Endodermal cell (in vitro differentiated cells): ENCODE measurements at regions not wholly inside any gene's neighbourhood (a gene's known extent, or its start where the extent isn't known, plus 50 kb on each side); places are given as distances from the start of the nearest gene placed in this dataset.
A peak's percentile ranks its signal among the peaks of the same experiment; 100 is the strongest.
"Not testable (repeated sequence)": the region's sequence is repeated elsewhere in the genome, so short reads cannot be mapped to it uniquely, and the experiment has no call there.

Source experiments
- DNase-seq: peaks from one replicate; pipeline ENCODE4 v3.0.0-alpha.2; 2017
- H3K27ac ChIP-seq: 2 replicates; pipeline ENCODE4 v1.5.1; 2013; ENCODE audit warnings: mild to moderate bottlenecking, low read depth, low read length, moderate library complexity
- H3K27me3 ChIP-seq: 2 replicates; pipeline ENCODE4 v1.6.1; 2013; ENCODE audit warnings: mild to moderate bottlenecking, low read length, moderate library complexity; ENCODE audit not compliant: insufficient read depth, control insufficient read depth, poor library complexity, severe bottlenecking
- H3K36me3 ChIP-seq: 2 replicates; pipeline ENCODE4 v1.7.0; 2013; ENCODE audit warnings: mild to moderate bottlenecking, low read length, moderate library complexity; ENCODE audit not compliant: control insufficient read depth, insufficient read depth
- H3K4me1 ChIP-seq: one replicate; pipeline ENCODE4 v1.7.0; 2013; ENCODE audit warnings: low read length; ENCODE audit not compliant: control insufficient read depth, insufficient read depth
- H3K4me3 ChIP-seq: 2 replicates; pipeline ENCODE4 v1.5.1; 2013; ENCODE audit warnings: mild to moderate bottlenecking, low read length, moderate library complexity
- H3K9ac ChIP-seq: 2 replicates; pipeline ENCODE4 v1.6.1; 2013; ENCODE audit warnings: mild to moderate bottlenecking, low read length, moderate library complexity; ENCODE audit not compliant: poor library complexity, severe bottlenecking; ENCODE audit errors: extremely low read depth
- H3K9me3 ChIP-seq: 2 replicates; pipeline ENCODE4 v1.6.1; 2013; ENCODE audit warnings: mild to moderate bottlenecking, low read length, moderate library complexity; ENCODE audit not compliant: control insufficient read depth
- H3K27ac Mint-ChIP-seq: 2 replicates; pipeline ENCODE4 v1.8.0; 2020; ENCODE audit warnings: mixed read lengths
- H3K27me3 Mint-ChIP-seq: 2 replicates; pipeline ENCODE4 v1.8.0; 2021; ENCODE audit warnings: mild to moderate bottlenecking, mixed read lengths; ENCODE audit not compliant: insufficient read depth
- H3K36me3 Mint-ChIP-seq: 2 replicates; pipeline ENCODE4 v1.8.0; 2020; ENCODE audit warnings: low read depth, mixed read lengths
- H3K4me1 Mint-ChIP-seq: 2 replicates; pipeline ENCODE4 v1.8.0; 2020; ENCODE audit warnings: mixed read lengths
- H3K4me3 Mint-ChIP-seq: 2 replicates; pipeline ENCODE4 v1.8.0; 2020; ENCODE audit warnings: mild to moderate bottlenecking, moderate library complexity, mixed read lengths
- H3K9me3 Mint-ChIP-seq: 2 replicates; pipeline ENCODE4 v1.8.0; 2020; ENCODE audit warnings: mild to moderate bottlenecking, mixed read lengths
- CTCF ChIP-seq: fragments of 200-600 bp; sonication (generic); conservative IDR thresholded peaks from 2 replicates; pipeline ENCODE4 v1.5.0; 2021; ENCODE audit warnings: antibody characterized with exemption, mild to moderate bottlenecking
- WGBS, 2 experiments: methylation state at CpG; one replicate each; pipeline versions ENCODE4 v1.1.5 to v1.1.7; 2013; ENCODE audit warnings: missing lambda C conversion rate in 2 of 2, mixed read lengths in 1 of 2; ENCODE audit not compliant: insufficient coverage in 1 of 2, insufficient read length in 1 of 2; 5-methylcytosine and 5-hydroxymethylcytosine counted together

- Mint-ChIP-seq H3K9me3 (peaks cover 25% of the 10 kb centered on the region), H3K27me3 (no peaks in the 10 kb centered on the region), H3K4me3 (no peak overlapping the region), H3K4me1 (peaks cover 9% of the 10 kb centered on the region), H3K36me3 (peaks cover 15% of the 10 kb centered on the region), H3K27ac (no peak overlapping the region)
- Histone ChIP-seq H3K36me3 (no peaks in the 10 kb centered on the region), H3K27me3 (no peaks in the 10 kb centered on the region), H3K9ac (no peak overlapping the region), H3K4me1 (no peaks in the 10 kb centered on the region), H3K9me3 (no peaks in the 10 kb centered on the region), H3K27ac (no peak overlapping the region), H3K4me3 (no peak overlapping the region)
- TF ChIP-seq CTCF: no peak
- DNase-seq: no peak
- 79% methylated on average over 1 of the region's 1 CpG; no CpG with 5 or more reads in 1 of the 2 experiments for WGBS, 2 experiments
Observed at GRCh38 chr1:70586046-70586445, 175.0 kb downstream of the CTH start.

DNA sequence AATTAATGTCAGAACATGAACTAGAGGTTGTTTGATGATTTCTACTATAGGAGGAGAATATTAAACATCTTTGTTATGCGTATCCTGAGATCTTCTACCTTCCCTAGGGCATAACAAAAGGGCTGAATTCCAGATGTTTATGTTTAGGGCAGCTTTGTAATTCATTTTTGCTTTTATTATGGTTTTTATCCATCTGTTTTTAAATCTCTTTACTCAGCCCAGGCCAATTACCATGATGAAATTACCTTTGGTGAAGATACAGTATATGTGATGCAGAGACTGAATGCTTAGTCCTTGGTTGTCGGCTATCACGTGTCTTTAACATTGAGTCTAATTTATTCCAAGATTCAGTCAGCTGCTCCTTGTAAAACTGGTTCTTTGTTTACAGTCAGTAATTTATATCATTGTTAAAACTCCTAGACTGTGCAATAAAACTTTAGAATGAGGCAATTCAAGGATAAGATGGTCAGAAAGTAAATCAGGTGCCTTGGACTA, 176.9 kb downstream of the CTH start:
- Mint-ChIP-seq H3K27me3 (no peaks in the 10 kb centered on the region), H3K9me3 (peaks cover 23% of the 10 kb centered on the region), H3K27ac (no peak overlapping the region), H3K4me3 (no peak overlapping the region), H3K4me1 (peaks cover 9% of the 10 kb centered on the region), H3K36me3 (peaks cover 15% of the 10 kb centered on the region)
- DNase-seq: no peak
- Histone ChIP-seq H3K4me3 (no peak overlapping the region), H3K9me3 (no peaks in the 10 kb centered on the region), H3K36me3 (no peaks in the 10 kb centered on the region), H3K9ac (no peak overlapping the region), H3K27me3 (no peaks in the 10 kb centered on the region), H3K4me1 (no peaks in the 10 kb centered on the region), H3K27ac (no peak overlapping the region)
- 89 to 100% methylated on average over 1 to 3 of the region's 3 CpGs for WGBS, 2 experiments
- TF ChIP-seq CTCF: no peak

DNA sequence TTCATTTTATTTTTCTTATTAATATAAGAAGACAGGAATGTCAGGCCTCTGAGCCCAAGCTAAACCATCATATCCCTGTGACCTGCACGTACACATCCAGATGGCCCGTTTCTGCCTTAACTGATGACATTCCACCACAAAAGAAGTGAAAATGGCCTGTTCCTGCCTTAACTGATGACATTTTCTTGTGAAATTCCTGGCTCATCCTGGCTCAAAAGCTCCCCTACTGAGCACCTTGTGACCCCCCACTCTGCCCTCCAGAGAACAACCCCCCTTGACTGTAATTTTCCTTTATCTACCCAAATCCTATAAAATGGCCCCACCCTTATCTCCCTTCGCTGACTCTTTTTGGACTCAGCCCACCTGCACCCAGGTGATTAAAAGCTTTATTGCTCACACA, 182.5 kb downstream of the CTH start:
- not testable (repeated sequence) for H3K9me3 ChIP-seq, H3K4me3 ChIP-seq, H3K4me1 ChIP-seq, H3K27me3 Mint-ChIP-seq, H3K9ac ChIP-seq, H3K36me3 ChIP-seq, H3K27ac Mint-ChIP-seq, H3K27me3 ChIP-seq, H3K4me3 Mint-ChIP-seq, H3K27ac ChIP-seq
- DNase-seq: peak; percentile 74
- Mint-ChIP-seq H3K4me1 (peaks cover 11% of the 10 kb centered on the region), H3K9me3 (peaks cover 17% of the 10 kb centered on the region), H3K36me3 (peaks cover 13% of the 10 kb centered on the region)
- 15% methylated on average over 3 of the region's 3 CpGs; no CpG with 5 or more reads in 1 of the 2 experiments for WGBS, 2 experiments

DNA sequence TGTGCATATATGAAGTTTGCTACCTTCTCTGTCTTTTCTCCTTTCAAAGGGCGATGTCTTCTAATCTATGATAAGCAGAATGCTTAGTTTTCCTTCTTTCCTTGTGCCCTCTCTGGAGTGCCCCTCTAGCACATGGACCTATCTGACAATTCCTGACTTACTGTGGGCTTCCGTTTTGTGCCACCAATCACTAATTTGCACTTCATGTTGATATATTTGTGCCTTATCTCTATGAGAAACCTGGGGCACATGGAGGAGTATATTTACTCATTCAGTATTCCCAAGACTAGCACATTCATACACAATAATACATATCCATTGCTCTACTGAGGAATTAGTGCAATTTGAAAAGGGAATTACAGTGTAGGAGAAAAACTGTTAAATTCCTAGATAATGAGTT, 197.7 kb downstream of the CTH start:
- Mint-ChIP-seq H3K4me1 (peaks cover 4% of the 10 kb centered on the region), H3K4me3 (no peak overlapping the region), H3K36me3 (no peaks in the 10 kb centered on the region), H3K27me3 (no peaks in the 10 kb centered on the region), H3K9me3 (no peaks in the 10 kb centered on the region), H3K27ac (no peak overlapping the region)
- no peak for TF ChIP-seq CTCF
- DNase-seq: no peak
- WGBS, 2 experiments: 67 to 79% methylated on average over 1 to 2 of the region's 2 CpGs
- H3K4me3 ChIP-seq: no peak overlapping the region
- no peak overlapping the region for H3K27ac ChIP-seq
- no peaks in the 10 kb centered on the region for H3K27me3 ChIP-seq
- no peaks in the 10 kb centered on the region for H3K9me3 ChIP-seq
- peaks cover 5% of the 10 kb centered on the region for H3K4me1 ChIP-seq
- H3K9ac ChIP-seq: no peak overlapping the region
- H3K36me3 ChIP-seq: no peaks in the 10 kb centered on the region

- H3K4me1 ChIP-seq, H3K4me1 Mint-ChIP-seq, DNase-seq, H3K36me3 ChIP-seq, H3K27ac Mint-ChIP-seq, H3K27ac ChIP-seq, H3K9me3 ChIP-seq, H3K36me3 Mint-ChIP-seq, H3K9me3 Mint-ChIP-seq, H3K27me3 Mint-ChIP-seq, H3K4me3 Mint-ChIP-seq, H3K27me3 ChIP-seq, H3K9ac ChIP-seq, H3K4me3 ChIP-seq: not testable (repeated sequence)
- 100% methylated on average over 1 of the region's 3 CpGs; no CpG with 5 or more reads in 1 of the 2 experiments for WGBS, 2 experiments
Observed at GRCh38 chr1:70610164-70610563, 199.1 kb downstream of the CTH start.
